Activated naive CD8-positive, alpha-beta T cell treated with anti-CD3 and anti-CD28 coated beads, Interleukin-2, amount 50 U/mL, for 16 hours (primary cell): ENCODE measurements at regions not wholly inside any gene's neighbourhood (a gene's known extent, or its start where the extent isn't known, plus 50 kb on each side); places are given as distances from the start of the nearest gene placed in this dataset.

ENCODE experiments used
- DNase-seq: peaks from one replicate; pipeline ENCODE4 v3.0.0-alpha.2; 2020; ENCODE audit warnings: low read depth, low spot score

DNA sequence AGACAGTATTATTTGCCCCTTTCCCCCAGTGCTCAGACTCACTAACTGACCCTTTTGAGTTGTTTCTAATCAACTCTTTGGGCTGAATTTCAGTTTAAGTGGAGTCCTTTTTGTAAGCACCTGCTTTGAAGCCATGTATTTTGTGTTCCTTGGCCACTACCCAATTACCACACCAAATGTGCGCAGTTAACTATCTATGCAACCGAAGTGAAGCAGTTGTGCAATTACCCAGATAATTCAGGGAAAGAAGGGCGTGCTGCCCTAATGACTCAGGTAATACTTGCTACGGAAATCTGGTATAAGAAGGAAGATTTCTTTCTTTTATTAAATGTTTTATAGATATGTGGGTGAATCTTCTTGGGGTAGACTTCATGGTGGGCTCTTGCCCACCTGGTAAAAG, 371.9 kb upstream of the TBL1XR1 start:
- no peak for DNase-seq

DNA sequence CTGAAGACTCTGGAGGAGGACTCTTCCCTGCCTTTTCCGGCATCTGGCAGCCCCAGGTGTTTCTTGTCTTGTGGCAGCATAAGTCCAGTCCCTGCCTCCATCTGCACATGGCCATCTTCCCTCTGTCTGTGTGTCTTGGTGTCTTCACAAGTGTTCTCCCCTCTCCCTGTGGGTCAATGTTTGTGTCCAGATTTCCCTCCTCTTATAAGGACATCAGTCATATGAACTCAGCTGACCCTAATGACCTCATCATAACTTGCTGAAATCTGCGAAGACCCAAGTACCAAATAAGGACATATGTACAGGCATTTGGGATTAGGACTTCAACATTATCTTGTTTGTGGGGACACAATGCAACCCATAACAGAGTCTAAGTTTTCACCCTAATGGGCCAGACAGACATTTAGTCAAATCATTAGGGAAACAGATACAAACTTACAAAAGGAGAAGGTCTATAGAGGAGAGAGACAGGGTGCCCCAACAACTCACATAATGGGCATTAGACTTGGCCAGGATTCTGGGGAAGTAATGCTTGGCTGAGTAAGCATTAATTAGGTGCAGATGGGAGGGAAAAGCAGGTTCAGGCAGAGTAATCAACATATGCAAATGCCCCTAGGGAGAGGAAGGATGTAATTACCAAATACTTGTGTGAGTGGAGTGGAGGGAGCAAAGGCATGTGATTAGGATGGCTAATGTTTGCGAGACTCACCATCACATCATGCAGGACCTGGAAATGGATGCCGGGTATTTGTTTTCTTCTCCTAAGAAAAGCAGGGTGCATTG, 372.8 kb upstream of the TBL1XR1 start:
- no peak for DNase-seq

DNA sequence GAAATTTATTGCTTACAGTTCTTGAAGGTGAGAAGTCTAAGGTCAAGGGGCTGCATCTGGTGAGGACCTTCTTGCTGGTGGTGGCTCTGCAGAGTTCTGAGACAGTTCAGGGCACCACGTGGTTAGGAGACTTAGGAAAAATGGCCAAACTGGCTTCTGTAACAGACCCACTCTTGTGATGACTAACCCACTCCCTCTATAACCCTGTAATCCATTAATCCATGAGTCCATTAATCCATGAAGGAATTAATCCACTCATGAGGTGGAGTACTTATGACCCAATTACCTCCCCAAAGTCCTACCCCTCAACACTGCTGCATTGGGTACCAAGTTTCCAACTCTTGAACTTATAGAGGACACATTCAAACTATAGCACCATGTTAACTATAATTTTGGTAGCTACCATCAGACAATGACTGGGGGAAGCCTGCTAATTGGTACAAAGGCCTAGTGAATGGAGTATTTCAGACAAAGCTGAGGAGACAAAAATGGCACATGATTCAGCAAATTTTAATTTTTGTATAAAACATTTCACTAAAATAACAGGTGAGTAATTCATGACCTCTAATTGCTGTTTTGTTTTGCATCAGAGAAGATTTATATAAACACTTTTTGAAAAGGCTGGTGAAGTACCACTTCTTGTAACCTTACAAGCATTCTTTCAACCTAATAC, 374.1 kb upstream of the TBL1XR1 start:
- no peak for DNase-seq

DNA sequence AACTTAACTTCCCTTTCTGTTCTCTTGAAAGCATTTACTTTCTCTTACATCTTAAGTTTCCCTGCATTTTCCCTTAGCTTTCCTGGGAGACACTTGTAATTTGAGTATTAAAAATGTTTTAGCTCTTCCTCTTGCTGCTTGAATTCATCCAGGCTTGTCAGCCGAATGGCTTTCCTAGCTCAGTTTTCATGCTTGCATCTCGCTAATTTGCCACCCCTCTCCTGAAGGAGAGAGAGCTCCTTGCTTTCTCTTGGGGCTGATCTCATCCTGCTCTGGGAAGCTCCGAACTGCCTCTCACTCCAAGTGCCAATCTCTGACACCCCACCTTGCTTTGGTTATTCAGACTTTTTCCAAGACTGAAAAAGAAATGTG, 374.6 kb upstream of the TBL1XR1 start:
- DNase-seq = no peak

DNA sequence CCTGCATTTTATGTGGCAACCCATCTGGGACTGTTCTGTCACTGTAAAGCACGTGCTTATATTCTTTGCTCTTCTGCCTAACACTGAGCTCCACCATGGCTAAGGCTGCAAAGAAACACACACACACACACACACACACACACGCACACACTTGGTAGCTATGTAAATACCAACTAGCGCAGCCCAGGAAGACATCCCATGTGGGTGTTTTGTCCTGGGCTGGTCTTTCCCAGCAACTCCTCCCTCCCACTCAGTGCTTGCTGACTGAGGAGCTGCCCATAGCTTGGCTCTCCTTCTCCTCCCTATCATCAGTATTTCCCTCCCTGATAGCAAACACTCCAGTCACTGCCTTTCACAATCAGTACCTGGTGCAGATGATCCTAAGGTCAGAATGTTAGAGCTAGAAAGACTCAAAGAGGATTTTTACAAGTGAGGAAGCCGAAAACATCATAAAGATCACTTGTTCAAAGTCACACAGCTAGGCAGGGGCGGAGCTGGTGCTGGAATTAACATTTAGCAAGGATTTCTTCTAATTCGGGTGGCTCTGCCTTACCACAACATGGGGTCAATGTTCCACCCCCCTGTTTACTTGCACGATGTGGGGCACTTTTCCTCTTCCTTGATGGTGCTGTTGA, 377.1 kb upstream of the TBL1XR1 start:
- DNase-seq = no peak

DNA sequence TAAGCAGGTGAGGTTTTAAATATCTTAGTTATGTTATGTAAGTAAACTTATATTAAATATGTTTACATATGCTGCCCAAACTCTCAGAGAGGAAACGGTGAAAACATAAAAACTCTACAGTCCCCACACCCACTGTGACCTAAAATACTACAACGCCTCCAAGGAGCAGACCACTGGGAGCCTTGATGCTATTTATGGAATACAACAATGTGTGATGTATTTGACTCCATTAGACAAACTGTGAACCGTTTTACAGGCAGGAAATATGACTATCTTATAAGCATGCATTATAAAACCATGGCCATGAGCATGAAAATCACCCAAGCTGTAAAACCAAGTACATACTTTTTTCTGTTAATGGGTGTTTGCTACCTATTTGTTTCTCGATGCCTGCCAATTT, 379.5 kb upstream of the TBL1XR1 start:
- DNase-seq = no peak

DNA sequence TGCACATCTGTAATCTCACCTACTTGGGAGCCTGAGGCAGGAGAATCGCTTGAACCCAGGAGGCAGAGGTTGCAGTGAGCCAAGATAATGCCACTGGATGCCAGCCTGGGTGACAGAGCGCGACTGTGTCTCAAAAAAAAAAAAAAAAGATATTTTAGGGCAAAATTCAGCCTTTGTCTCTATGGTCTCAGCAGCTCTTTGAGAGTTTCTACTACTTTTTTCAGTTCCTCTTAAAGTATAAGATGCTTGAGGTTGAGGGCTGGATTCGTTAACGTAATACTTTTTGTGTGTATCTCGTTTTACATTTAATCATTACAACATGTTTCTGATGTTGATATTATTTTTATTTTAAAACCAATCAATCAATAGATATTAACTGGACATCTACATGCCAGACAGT, 381.2 kb upstream of the TBL1XR1 start:
- DNase-seq = no peak

DNA sequence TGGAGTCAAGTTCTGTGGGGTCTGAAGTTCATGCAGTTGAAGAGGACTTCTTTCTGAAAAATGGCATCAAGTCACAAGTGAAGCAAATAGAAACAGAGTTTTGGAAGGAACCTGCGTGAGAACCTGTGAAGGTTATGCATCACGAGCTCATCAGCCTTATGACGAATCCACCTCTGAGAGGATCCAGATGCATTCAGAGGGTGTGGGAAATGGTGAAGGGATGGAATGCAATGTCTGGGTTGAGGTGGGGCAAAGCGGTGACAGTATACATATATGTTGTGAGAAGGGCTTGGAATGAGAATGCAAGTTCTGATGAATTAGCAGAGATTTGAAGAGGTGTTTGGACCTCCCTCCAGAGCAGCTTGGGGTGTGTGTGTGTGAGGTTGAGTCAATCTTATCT, 382.1 kb upstream of the TBL1XR1 start:
- no peak for DNase-seq

DNA sequence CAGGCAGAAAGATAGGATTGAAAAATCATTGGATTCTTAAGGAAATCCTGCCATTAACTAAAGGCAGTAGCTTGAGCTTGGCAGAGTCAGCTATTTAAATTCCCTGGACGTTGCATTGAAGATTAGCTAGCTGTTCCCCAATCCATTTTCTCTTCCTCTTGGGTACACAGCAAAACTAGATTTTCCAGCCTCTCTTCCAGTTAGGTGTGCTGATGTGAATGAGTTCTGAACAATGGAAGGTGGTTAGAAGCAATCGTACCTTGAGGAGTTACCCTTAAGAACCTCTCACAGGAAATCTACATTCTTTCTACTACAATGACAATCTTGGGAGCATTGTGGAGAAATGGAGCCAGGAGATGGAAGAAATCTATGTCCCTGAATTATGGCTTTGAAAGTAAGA, 383.2 kb upstream of the TBL1XR1 start:
- DNase-seq = no peak

DNA sequence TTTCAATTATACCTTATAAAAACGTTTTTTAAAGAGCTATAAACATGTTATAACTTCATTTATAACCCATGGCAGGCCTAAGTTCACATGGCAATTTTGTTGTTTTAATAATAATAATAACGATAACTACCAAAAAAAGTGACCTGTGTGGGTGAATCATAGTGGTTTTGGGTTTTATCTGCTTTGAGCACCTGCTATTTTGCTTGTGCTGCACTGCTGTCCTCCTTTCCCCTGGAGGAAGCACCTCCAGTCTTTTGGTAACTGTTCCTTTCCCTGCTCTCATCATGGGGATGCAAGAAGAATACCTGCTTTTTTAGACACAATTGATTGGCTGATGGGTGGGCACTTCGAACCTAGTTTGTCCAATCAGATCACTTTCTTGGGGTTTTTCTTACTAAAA, 388.0 kb upstream of the TBL1XR1 start:
- DNase-seq = no peak

DNA sequence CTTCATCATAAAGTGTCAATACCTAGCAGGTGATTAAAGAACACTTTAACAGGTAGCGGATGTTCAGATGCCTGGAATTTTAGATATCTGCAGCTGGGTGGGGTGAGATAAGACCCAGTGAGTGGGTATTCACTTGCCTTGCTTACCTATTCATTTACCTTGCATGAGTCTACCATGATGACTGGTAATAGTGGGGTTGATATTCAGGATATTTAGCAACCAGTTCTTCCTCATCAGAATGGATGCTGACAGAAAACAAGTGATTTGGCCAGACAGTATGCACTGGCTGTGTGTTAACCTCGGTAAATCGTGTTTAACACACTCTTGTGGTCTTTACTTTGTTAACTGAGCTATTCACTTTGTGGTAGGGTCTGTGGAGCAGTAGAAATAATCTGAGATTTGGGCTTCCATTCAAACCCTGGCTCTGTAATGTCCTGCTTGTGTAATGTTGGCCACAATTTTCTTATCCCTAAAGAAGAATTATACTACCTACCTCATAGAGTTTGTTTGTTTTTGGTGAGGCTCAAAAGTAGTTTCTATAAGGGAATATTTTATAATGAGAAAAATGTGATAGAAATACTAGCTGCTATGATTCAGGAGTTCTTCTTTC, 391.9 kb upstream of the TBL1XR1 start:
- no peak for DNase-seq

DNA sequence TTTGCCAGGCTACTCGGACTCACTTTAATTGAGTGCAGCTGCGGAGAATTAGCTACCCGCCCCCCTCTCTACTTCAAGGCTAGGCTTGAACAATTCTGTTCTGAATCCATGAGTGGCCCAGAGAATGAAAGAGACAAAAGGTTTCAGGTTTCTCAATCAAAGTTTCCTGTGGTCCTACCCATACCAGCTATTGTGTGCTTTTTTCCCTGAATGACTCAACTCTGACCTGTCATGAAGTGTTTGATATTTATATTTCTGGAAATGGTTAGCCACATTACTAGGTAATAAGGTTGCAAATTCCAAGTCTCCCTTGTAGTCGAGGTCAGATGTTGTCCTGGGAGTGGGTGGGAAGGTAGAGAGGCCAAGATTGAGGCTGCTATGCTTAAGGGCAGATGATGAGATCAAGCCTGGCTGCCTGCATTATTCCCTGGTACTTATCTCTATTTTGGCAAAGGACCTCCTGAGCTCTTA, 392.7 kb upstream of the TBL1XR1 start:
- no peak for DNase-seq

DNA sequence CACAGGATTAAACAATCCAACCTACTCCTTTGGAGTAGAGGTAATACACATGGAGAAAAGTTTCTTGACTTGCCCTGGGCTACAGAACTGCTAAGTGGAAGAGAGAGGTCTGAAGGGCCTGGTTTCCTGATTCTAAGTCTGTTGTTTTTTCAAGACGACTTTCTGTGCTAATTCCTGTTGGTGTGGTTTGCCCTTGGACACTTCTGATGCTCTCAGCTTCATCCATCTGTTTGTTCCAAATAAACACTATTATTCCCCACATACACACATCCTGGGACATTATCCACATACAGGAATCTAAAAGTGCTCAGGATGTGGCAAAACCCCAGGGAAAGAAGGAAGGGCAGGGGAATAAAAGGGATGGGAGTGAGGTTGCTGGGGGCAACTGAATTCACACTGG, 393.5 kb upstream of the TBL1XR1 start:
- DNase-seq = no peak

DNA sequence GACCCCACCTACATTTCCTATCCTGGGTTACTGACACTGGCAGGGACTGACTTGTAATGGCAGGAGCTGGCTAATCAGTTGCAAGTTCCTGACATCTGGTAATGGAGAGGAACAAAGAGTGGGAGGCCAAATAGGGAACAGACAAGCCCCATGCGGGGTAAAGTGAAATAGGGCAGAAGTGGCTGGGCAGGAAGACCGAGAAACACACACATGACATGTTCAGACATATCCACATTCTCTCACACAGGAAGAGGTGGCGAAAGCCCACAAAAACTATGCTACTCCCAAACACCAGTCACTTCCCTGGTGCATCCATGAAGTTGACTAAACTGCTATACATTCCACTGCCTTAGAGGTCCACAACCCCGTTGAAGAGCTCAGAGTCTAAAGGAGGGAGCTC, 394.1 kb upstream of the TBL1XR1 start:
- no peak for DNase-seq

DNA sequence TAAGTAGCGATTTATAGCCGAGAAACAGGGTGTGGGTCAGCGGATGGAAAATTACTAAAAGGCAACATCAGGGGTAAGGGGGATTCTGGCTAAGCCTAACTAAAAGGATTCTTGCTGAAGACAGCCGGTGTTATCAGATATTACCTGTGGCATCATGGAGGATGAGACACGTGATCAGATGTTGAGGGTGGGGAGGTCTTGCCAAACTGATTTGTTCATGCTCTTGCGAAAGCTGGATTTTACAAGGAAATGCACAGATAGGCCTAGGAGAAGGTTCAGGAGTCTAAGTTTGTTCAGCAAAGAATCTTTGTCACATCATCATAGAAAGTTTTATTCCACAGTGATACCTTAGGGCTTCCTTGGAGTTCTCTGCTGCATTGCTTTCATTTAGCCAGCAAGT, 396.8 kb upstream of the TBL1XR1 start:
- DNase-seq = no peak

DNA sequence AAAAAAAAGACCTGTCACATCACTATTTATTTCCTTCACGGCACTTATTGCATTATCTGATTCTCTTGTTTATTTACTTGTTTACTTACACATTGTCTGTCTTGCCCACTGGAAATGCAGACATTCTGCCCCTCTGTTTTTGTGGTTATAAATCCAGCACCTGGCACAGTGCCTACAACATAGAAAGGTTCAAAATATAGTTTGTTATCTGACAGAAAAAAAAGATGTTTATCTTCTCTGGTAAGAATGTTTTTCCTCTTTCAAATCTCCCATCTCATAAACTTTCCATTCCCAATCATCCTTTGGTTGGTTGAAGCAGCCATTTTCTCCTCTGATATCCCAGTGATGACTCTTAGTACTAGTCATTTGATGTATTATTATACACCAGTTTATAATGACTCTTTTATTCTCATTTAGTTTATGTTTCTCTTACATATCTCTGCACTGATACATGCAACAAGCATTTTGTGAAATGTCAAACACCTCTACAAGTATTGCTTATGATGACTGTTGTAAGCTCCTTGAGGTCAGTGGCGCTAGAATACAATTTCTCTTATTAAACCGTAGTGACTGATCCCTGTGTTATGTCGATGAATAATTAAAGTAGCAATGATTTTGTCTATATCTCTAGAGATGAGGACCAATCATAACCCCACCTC, 398.4 kb upstream of the TBL1XR1 start:
- no peak for DNase-seq

DNA sequence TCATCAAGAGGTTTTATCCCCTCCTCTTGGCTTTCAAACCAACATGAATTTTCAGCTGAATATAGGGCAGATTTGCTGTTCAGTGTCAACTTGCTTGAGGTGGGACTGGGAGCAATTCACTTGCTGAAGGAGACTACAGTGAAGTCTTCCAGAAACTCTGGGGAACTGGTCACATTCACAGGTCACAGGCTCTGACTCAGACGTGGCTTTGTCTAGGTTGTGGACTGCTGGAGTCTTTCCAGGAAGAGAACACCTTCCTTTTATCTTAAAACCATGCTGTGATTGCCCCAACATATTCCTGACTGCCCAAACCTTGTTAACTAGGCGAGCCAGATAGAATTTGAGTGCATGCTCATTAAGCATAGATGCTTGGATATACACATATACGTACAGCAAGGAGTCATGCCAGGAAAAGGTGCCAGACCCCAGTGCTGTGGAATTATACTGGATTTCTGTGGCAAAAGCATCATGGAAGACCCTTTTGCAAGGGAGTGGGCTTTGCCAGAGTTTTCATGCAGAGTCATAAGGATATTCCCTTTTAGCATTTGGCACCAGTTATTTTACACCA, 399.1 kb upstream of the TBL1XR1 start:
- DNase-seq = no peak

DNA sequence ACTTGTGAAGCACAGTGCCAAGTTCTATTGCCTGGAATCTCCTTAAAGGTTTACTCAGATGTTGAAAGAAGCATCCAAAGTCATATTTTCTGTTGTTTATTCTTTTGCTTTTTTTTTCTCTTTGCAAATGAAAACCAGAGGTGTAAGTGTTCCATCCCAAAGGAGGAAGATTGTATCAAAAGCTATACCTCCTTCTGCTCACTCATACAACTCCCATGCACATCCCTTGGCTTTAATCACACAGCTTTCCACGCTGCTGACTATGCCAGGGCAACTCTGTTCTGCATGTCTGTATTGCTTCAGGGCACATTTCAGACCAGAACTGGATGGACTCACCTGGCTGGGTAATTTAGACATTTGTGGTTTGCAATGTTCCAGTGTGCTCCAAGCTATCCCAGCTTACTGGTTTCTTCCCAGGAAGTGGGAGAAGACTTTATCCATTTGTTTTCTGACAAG, 399.6 kb upstream of the TBL1XR1 start:
- no peak for DNase-seq

DNA sequence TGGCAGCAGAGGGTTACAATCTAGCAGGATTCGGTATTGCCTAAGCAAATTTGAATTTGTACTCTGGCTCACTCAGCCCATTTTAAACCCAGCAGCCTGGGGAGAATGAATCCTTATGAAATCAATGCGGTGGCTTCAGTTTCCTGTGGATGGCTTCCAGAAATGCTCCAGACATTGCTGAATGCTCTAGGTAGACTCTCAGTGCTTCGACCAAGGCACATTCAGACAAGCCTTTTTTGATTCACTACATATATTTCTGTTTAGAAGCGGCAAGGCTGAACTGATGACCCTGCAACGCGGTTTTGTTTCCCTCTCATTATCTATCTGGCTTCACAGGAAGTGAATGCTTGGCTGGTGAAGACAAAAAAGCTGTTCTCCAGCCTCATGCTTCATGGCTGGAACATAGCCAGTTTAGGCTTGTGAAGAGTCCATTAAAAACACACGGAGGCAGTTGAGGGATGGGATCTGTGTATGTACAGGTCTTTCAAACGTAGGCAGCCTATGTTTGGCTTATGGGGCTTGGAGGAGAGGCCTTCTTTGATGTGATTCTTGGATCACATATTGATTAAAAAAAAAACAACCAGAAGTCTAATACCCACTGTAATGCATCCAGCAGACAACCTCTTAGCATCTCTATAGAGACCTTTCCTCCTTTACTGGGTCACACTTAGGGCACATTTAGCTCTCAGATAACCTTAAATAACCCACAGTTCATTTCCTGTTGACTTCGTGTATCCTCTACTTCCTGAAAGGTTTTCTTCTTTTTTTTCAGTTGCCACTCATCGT, 400.2 kb upstream of the TBL1XR1 start:
- DNase-seq = no peak

DNA sequence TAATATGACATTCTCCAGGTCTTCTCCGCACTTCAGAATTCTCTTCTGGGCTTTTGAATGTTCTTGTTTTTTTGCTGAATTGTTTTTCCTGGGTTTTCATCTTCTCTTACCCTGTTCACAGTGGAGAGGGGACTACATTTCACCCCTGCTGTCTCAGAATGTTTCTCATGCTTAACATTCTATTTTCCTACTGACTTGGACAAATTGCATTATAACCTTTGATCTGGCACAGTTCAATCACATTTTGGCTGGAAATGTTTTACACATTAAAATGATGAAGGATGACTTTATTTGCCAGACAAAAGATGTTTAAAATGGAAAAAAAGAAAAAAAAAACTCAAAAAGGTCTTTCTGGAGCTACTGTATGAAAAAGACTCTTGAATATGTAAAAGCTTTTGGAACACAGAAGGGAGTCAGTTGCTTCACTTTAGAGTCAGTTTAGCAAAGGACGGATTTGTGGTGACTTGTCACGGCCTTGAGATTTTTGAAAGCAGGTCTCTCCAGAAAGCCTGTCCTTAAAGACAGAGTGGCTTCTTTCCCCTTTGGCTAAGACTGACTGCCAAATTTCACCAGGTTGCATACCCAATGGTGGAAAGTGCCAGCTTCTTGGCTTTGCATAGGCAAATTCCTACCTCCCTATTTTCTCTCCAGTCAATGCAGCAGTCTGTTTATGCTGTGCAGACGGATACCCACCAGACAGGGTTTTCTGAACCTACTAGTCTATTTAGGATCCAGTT, 401.0 kb upstream of the TBL1XR1 start:
- DNase-seq = no peak
